ENCODE measurements at regions not wholly inside any gene's neighbourhood (a gene's known extent, or its start where the extent isn't known, plus 50 kb on each side); places are given as distances from the start of the nearest gene placed in this dataset.

DNA sequence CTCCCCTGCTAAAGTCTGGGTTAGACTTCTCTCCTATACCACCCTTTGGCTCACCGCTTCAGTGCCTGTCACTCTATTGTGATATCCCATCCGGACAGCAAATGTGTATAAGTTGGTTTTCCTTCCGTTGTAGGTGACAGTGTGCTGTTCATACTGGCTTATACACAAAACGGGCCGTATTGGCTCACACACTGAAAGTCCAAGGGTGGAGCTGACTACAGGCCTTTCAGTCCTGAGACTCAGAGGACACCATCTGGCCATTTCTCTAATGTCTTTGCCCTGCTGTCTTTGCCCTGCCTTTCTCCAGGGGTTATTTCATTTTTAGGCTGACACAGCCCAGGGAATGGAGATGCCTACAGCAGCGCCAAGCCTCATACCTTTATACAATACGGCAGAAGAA is 90.7 kb downstream of the URB2 start:
- H3K27ac ChIP-seq (ENCODE audit: low read length, poor library complexity, severe bottlenecking): peak overlapping the region; percentile 82
- H2BK5ac ChIP-seq (ENCODE audit: low read depth, low read length, poor library complexity, severe bottlenecking): peak overlapping the region; percentile 91
- no peaks in the 10 kb centered on the region for H3K9me3 ChIP-seq (ENCODE audit: control insufficient read depth, low read length)
- no peak overlapping the region for H2BK120ac ChIP-seq (ENCODE audit: low read depth, low read length)
- no peak overlapping the region for H3K9ac ChIP-seq (ENCODE audit: low read length)
- H3K4me2 ChIP-seq (ENCODE audit: low read length, poor library complexity, severe bottlenecking): no peak overlapping the region
- H2AFZ ChIP-seq (ENCODE audit: low read depth, low read length): no peak overlapping the region
- 84% methylated on average over 7 of the region's 7 CpGs for WGBS
- no peaks in the 10 kb centered on the region for H3K36me3 ChIP-seq (ENCODE audit: control insufficient read depth in 1 of 2, insufficient read depth in 2 of 2, low read depth in 1 of 2, low read length in 2 of 2)
- H3K4me3 ChIP-seq (ENCODE audit: insufficient read depth in 1 of 2, low read depth in 1 of 2, low read length in 2 of 2): no peak overlapping the region
- H3K23ac ChIP-seq (ENCODE audit: low read length in 2 of 2): no peak overlapping the region
- H3K14ac ChIP-seq (ENCODE audit: low read length in 2 of 2): no peak overlapping the region
- no peaks in the 10 kb centered on the region for H3K79me1 ChIP-seq (replicated peaks; ENCODE audit: low read length, poor library complexity, severe bottlenecking)
- no peak overlapping the region for H4K91ac ChIP-seq (ENCODE audit: low read length)
- no peak overlapping the region for H3K4ac ChIP-seq (ENCODE audit: low read depth in 1 of 2, low read length in 2 of 2)
- H3K4me1 ChIP-seq (ENCODE audit: control insufficient read depth, insufficient read depth, low read depth, low read length): peaks cover 7% of the 10 kb centered on the region
- H3K18ac ChIP-seq (ENCODE audit: low read depth in 1 of 2, low read length in 2 of 2): no peak overlapping the region
- H3K27me3 ChIP-seq (ENCODE audit: control insufficient read depth in 1 of 2, insufficient read depth in 1 of 2, low read length in 2 of 2): no peaks in the 10 kb centered on the region
- peak overlapping the region; percentile 79 for H2AK5ac ChIP-seq (ENCODE audit: low read length, severe bottlenecking)
- no peak for DNase-seq
- no peak overlapping the region for H4K8ac ChIP-seq (ENCODE audit: low read length)
- H2BK12ac ChIP-seq (ENCODE audit: low read length in 2 of 2): no peak overlapping the region
- no peak overlapping the region for H2BK15ac ChIP-seq (ENCODE audit: low read depth, poor library complexity, severe bottlenecking)

DNA sequence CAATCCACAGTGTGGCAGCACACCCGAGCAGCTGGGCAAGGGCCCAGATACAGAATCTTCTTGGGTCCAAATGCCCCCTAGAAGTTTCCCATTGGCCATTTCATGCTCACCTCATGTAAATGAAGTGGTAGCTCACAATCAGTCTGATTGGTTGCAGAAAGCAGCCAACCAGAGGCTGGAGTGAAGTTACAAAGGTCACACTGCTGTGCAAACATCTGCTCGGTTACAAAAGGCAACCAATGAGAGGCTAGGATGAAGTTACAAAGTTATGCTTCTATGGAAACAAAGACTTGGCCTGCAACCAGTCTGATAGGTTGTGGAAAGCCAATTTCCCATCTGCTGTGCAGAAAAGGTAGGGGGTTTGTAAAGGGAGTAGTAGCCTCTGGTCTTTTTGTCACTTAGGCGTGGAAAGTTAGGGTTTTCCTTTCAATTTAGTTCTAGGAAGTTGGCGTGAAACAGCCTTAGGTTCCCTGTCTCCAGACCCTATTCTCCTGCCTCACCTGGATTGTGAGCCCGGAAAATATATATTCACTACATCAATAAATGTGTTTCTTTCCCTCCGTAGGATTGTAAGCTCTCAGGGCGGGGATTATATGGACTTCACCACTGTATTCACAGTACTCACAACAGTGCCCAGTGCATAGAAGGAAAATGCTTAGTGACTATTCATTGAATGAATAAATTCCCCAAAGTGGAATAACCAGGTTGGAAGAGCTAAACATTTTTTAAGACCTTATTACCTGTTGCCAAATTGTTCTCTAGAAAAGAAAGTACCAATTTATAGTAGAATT is 91.9 kb downstream of the URB2 start:
- Histone ChIP-seq H3K9me3 (ENCODE audit: control insufficient read depth, low read length) (peaks cover 4% of the 10 kb centered on the region), H3K9ac (ENCODE audit: low read length) (no peak overlapping the region), H2BK5ac (ENCODE audit: low read depth, low read length, poor library complexity, severe bottlenecking) (no peak overlapping the region), H2BK12ac (ENCODE audit: low read length in 2 of 2) (no peak overlapping the region), H3K4me2 (ENCODE audit: low read length, poor library complexity, severe bottlenecking) (no peak overlapping the region), H2AK5ac (ENCODE audit: low read length, severe bottlenecking) (peak overlapping the region; percentile 79), H2AFZ (ENCODE audit: low read depth, low read length) (no peak overlapping the region), H3K4me3 (ENCODE audit: insufficient read depth in 1 of 2, low read depth in 1 of 2, low read length in 2 of 2) (no peak overlapping the region), H2BK15ac (ENCODE audit: low read depth, poor library complexity, severe bottlenecking) (no peak overlapping the region), H3K27me3 (ENCODE audit: control insufficient read depth in 1 of 2, insufficient read depth in 1 of 2, low read length in 2 of 2) (no peaks in the 10 kb centered on the region), H3K18ac (ENCODE audit: low read depth in 1 of 2, low read length in 2 of 2) (no peak overlapping the region), H3K27ac (ENCODE audit: low read length, poor library complexity, severe bottlenecking) (no peak overlapping the region), H3K79me1 (replicated peaks; ENCODE audit: low read length, poor library complexity, severe bottlenecking) (no peaks in the 10 kb centered on the region), H3K4me1 (ENCODE audit: control insufficient read depth, insufficient read depth, low read depth, low read length) (peaks cover 7% of the 10 kb centered on the region), H4K91ac (ENCODE audit: low read length) (no peak overlapping the region), H3K14ac (ENCODE audit: low read length in 2 of 2) (no peak overlapping the region), H2BK120ac (ENCODE audit: low read depth, low read length) (no peak overlapping the region), H3K23ac (ENCODE audit: low read length in 2 of 2) (no peak overlapping the region), H3K4ac (ENCODE audit: low read depth in 1 of 2, low read length in 2 of 2) (no peak overlapping the region), H3K36me3 (ENCODE audit: control insufficient read depth in 1 of 2, insufficient read depth in 2 of 2, low read depth in 1 of 2, low read length in 2 of 2) (no peaks in the 10 kb centered on the region), H4K8ac (ENCODE audit: low read length) (no peak overlapping the region)
- DNase-seq: no peak
- WGBS: 90% methylated on average over 5 of the region's 7 CpGs

DNA sequence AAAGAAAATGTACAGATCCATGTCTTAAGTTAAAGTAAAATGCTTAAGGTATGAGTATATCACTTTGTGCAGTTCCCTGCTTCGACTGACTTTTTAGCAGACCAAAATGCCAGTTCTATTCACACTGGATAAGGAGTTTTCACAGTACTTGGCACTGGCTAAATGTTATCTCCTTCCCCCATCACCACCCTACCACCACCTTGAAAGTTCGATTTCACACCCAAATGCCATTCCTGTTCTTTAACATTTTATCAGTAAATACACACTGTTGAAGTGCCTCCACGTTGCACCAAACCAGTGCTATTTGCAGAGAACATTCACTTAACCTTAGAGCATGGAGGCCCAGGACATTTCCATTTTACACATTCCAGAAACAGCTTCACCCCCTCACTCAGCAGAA is 100.0 kb downstream of the URB2 start:
- no peaks in the 10 kb centered on the region for H3K36me3 ChIP-seq (ENCODE audit: control insufficient read depth in 1 of 2, insufficient read depth in 2 of 2, low read depth in 1 of 2, low read length in 2 of 2)
- no peak overlapping the region for H4K91ac ChIP-seq (ENCODE audit: low read length)
- no peak overlapping the region for H2BK12ac ChIP-seq (ENCODE audit: low read length in 2 of 2)
- no peak overlapping the region for H2BK15ac ChIP-seq (ENCODE audit: low read depth, poor library complexity, severe bottlenecking)
- no peak overlapping the region for H2BK120ac ChIP-seq (ENCODE audit: low read depth, low read length)
- no peak overlapping the region for H3K9ac ChIP-seq (ENCODE audit: low read length)
- no peak overlapping the region for H2BK5ac ChIP-seq (ENCODE audit: low read depth, low read length, poor library complexity, severe bottlenecking)
- no peak overlapping the region for H2AK5ac ChIP-seq (ENCODE audit: low read length, severe bottlenecking)
- H3K79me1 ChIP-seq (replicated peaks; ENCODE audit: low read length, poor library complexity, severe bottlenecking): no peaks in the 10 kb centered on the region
- H3K14ac ChIP-seq (ENCODE audit: low read length in 2 of 2): no peak overlapping the region
- H3K4me2 ChIP-seq (ENCODE audit: low read length, poor library complexity, severe bottlenecking): no peak overlapping the region
- H3K27ac ChIP-seq (ENCODE audit: low read length, poor library complexity, severe bottlenecking): no peak overlapping the region
- H4K8ac ChIP-seq (ENCODE audit: low read length): no peak overlapping the region
- no peak overlapping the region for H3K4ac ChIP-seq (ENCODE audit: low read depth in 1 of 2, low read length in 2 of 2)
- no peak overlapping the region for H3K18ac ChIP-seq (ENCODE audit: low read depth in 1 of 2, low read length in 2 of 2)
- H3K9me3 ChIP-seq (ENCODE audit: control insufficient read depth, low read length): peaks cover 10% of the 10 kb centered on the region
- H3K4me1 ChIP-seq (ENCODE audit: control insufficient read depth, insufficient read depth, low read depth, low read length): peaks cover 3% of the 10 kb centered on the region
- WGBS: 41% methylated on average over 3 of the region's 3 CpGs
- no peak overlapping the region for H3K23ac ChIP-seq (ENCODE audit: low read length in 2 of 2)
- no peak overlapping the region for H2AFZ ChIP-seq (ENCODE audit: low read depth, low read length)
- H3K27me3 ChIP-seq (ENCODE audit: control insufficient read depth in 1 of 2, insufficient read depth in 1 of 2, low read length in 2 of 2): peaks cover 4 to 11% of the 10 kb centered on the region in 2 experiments
- H3K4me3 ChIP-seq (ENCODE audit: insufficient read depth in 1 of 2, low read depth in 1 of 2, low read length in 2 of 2): no peak overlapping the region
- no peak for DNase-seq

DNA sequence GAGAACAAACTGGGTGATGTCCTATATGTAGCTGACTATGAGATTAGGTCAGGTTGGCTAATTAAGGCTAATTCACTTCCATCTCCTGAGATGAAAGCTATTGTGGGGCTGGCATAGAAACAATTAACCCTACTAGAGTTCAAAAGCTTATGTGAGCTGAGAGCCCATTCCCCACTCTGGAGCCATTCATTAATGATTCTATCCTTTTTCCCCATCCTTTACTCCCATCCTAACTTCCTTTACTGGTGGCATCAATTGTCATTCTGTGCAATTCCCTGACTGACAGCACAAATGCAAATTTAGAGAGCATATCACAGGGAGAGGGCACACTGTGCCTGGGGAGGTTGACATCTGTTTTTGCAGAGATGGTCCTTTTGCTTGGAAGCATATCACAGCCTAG is 103.9 kb downstream of the URB2 start:
- H3K4me2 ChIP-seq (ENCODE audit: low read length, poor library complexity, severe bottlenecking): no peak overlapping the region
- H3K23ac ChIP-seq (ENCODE audit: low read length in 2 of 2): no peak overlapping the region
- no peak overlapping the region for H3K4ac ChIP-seq (ENCODE audit: low read depth in 1 of 2, low read length in 2 of 2)
- no peak overlapping the region for H2BK15ac ChIP-seq (ENCODE audit: low read depth, poor library complexity, severe bottlenecking)
- DNase-seq: no peak
- no peak overlapping the region for H2BK12ac ChIP-seq (ENCODE audit: low read length in 2 of 2)
- no peak overlapping the region for H2AK5ac ChIP-seq (ENCODE audit: low read length, severe bottlenecking)
- H3K4me1 ChIP-seq (ENCODE audit: control insufficient read depth, insufficient read depth, low read depth, low read length): peaks cover 3% of the 10 kb centered on the region
- H3K79me1 ChIP-seq (replicated peaks; ENCODE audit: low read length, poor library complexity, severe bottlenecking): no peaks in the 10 kb centered on the region
- no peak overlapping the region for H2BK5ac ChIP-seq (ENCODE audit: low read depth, low read length, poor library complexity, severe bottlenecking)
- H2AFZ ChIP-seq (ENCODE audit: low read depth, low read length): no peak overlapping the region
- H4K91ac ChIP-seq (ENCODE audit: low read length): no peak overlapping the region
- H3K14ac ChIP-seq (ENCODE audit: low read length in 2 of 2): no peak overlapping the region
- no peak overlapping the region for H3K9ac ChIP-seq (ENCODE audit: low read length)
- no peak overlapping the region for H3K4me3 ChIP-seq (ENCODE audit: insufficient read depth in 1 of 2, low read depth in 1 of 2, low read length in 2 of 2)
- H2BK120ac ChIP-seq (ENCODE audit: low read depth, low read length): no peak overlapping the region
- no peak overlapping the region for H3K18ac ChIP-seq (ENCODE audit: low read depth in 1 of 2, low read length in 2 of 2)
- H3K9me3 ChIP-seq (ENCODE audit: control insufficient read depth, low read length): no peaks in the 10 kb centered on the region
- no peaks in the 10 kb centered on the region for H3K36me3 ChIP-seq (ENCODE audit: control insufficient read depth in 1 of 2, insufficient read depth in 2 of 2, low read depth in 1 of 2, low read length in 2 of 2)
- H3K27ac ChIP-seq (ENCODE audit: low read length, poor library complexity, severe bottlenecking): no peak overlapping the region
- H4K8ac ChIP-seq (ENCODE audit: low read length): no peak overlapping the region
- peaks cover 9 to 11% of the 10 kb centered on the region in 2 experiments for H3K27me3 ChIP-seq (ENCODE audit: control insufficient read depth in 1 of 2, insufficient read depth in 1 of 2, low read length in 2 of 2)

All from mesenchymal stem cell (in vitro differentiated cells and primary cell).